VCaP (cell line): ENCODE measurements at regions not wholly inside any gene's neighbourhood (a gene's known extent, or its start where the extent isn't known, plus 50 kb on each side); places are given as distances from the start of the nearest gene placed in this dataset.

ENCODE experiments used
- H3K27ac ChIP-seq: fragments of 450-650 bp; 2 replicates; pipeline ENCODE4 v1.5.1; 2017
- TF ChIP-seq, protein P1 (sequence below): fragments of 450-650 bp; conservative IDR thresholded peaks from 2 replicates; pipeline ENCODE4 v1.5.1; 2017; ENCODE audit warnings: mild to moderate bottlenecking, moderate library complexity

DNA sequence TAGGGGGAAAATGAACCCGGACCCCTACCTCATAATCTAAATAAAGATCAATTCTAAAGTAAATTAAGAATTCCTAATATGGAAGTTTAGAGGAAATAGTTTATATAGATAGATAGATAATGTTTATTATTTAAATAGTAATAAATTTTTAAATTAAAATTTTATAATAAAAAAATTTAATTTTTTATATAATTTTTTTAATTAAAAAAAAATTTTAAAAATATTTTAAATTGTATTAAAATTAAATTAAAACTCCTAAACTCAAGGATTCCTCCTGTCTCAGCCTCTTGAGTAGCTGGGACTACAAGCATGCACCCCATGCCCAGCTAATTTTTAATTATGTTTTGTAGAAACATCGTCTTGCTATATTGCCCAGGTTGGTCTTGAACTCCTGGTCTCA lies 186.9 kb upstream of the VRK2 start:
- TF ChIP-seq, protein P1, sequence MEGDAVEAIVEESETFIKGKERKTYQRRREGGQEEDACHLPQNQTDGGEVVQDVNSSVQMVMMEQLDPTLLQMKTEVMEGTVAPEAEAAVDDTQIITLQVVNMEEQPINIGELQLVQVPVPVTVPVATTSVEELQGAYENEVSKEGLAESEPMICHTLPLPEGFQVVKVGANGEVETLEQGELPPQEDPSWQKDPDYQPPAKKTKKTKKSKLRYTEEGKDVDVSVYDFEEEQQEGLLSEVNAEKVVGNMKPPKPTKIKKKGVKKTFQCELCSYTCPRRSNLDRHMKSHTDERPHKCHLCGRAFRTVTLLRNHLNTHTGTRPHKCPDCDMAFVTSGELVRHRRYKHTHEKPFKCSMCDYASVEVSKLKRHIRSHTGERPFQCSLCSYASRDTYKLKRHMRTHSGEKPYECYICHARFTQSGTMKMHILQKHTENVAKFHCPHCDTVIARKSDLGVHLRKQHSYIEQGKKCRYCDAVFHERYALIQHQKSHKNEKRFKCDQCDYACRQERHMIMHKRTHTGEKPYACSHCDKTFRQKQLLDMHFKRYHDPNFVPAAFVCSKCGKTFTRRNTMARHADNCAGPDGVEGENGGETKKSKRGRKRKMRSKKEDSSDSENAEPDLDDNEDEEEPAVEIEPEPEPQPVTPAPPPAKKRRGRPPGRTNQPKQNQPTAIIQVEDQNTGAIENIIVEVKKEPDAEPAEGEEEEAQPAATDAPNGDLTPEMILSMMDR, result no peak
- no peak overlapping the region for H3K27ac ChIP-seq

DNA sequence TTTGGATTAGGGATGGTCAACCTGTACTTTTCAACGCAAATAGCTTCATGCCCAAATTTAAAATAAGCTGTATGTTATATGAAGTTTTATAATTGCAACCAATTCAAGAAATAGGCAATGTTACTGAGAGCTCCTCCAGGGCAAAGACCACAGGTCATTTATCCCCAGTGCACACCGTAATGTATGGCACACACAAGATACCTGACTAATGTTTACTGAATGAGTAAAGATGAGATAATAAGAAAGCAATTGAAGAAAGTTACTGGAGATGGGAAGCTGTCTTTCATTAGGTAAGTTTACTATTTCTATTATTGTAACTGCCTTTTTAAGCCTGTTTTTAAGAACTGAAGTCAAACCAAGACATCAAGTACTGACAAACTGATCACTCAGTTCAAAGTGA lies 184.5 kb upstream of the VRK2 start:
- no peak overlapping the region for H3K27ac ChIP-seq

DNA sequence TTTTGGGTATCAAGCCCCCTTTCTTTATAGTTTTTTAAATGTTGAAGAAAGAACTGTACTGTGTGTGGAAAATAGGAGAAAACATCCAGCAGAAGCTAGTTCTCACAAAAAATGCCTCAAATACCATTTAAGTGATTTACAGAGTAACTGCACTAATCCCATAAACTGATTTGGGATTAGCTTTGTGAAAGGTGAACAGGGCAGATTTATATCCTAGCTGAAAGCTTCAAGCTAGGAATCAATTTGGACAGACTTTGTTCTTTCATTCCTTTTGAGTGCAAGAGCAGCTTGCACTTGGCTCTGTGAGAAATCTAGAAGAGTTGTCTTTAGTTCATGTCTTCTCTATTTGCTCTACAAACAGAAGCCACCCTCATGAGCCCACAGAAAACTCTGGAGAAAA lies 183.9 kb upstream of the VRK2 start:
- TF ChIP-seq, protein P1, result no peak
- H3K27ac ChIP-seq, result no peak overlapping the region

More for the DNA sequence above, 184.5 kb upstream of the VRK2 start:
- TF ChIP-seq, protein P1, result no peak

DNA sequence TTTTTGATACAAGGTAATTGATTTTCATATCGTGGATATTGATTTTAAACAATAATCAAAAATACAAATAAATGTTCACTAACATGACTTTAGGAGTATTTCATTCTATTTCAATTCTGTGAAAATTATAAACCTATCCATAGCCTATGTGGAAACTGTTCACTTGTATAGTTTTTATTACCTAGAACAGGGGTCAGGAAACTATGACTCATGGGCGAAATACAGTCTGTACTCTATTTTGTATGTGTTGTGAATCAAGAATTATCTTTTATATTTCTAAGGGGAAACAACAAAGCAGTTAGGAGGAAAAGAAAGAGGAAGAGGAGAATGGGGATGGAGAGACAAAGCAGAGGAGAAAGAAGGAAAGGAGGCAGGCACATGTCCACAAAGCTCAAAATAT lies 181.7 kb upstream of the VRK2 start:
- TF ChIP-seq, protein P1, result no peak
- no peak overlapping the region for H3K27ac ChIP-seq

DNA sequence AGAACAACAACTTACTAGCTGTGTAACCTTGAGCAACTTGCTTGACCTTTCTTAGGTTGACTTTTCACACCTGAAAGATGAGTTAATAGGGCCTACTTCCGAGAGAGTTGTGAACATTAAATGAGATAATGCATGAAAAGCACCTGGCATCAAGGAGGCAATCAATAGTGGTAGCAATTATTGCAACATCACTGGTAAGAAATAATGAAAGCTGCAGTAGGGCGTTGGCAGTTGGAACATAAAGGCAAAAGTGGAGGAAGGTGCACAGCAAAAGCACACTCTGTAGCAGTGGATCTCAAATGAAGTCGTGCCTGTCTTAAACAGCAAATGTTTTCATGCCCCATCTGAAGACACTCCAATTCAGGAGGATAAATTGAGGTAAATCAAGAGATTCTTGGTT lies 178.9 kb upstream of the VRK2 start:
- TF ChIP-seq, protein P1, result no peak
- no peak overlapping the region for H3K27ac ChIP-seq

DNA sequence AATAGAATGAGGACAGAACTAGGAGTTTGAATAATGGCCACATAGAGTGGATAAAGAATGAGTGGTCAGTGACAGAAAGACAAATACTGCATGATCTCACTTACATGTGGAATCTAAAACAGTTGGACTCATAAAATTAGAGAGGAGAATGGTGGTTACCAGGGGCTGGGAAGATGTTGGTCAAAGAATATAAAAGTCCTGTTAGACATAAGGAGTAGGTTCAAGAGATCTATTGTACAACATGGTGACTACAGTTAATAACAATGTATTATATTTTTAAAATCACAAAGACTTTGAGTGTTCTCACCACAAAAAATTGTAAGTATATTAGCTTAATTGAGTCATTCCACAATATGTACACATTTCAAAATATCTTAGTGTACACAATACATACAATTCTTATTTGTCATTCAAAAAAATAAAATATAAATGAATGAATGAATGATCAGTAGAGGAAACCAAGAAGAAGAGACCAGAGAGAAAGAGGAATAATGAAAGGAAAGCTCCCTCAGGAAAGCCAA lies 177.9 kb upstream of the VRK2 start:
- TF ChIP-seq, protein P1, result no peak
- H3K27ac ChIP-seq, result no peak overlapping the region

DNA sequence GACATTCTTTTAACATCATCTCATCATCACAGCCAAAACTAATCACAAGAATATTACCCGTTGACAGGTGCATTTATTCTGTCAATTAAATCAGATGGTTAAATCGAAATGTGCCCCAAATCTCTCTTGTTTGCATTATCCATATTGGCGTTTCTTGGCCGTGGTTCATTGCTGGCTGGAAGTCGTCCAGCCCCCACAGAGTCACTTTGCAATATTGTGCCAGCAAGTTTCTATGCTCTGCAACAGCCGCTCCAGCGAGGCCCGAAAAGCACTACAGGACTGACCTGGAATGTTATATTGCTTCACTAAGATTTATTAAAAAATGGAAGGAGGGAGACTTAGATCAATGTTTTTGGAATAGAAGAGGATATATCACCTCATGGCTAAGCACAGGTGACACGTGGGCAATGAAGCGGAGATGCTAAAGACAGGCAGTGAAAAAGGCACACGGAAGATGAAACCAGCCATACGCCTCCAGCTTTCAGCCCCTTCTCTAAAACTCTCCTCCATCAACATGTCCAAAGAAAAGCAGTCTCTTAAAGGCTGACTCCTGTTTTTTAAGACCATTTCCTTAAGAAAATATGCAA lies 176.8 kb upstream of the VRK2 start:
- TF ChIP-seq, protein P1, result no peak
- no peak overlapping the region for H3K27ac ChIP-seq
